Neutrophil (primary cell): ENCODE measurements at regions not wholly inside any gene's neighbourhood (a gene's known extent, or its start where the extent isn't known, plus 50 kb on each side); places are given as distances from the start of the nearest gene placed in this dataset.

Experiments
- H3K27ac ChIP-seq: fragments of 200-600 bp; sonication (generic); 2 replicates; pipeline ENCODE4 v1.5.1; 2016; ENCODE audit warnings: mild to moderate bottlenecking, moderate library complexity
- H3K27me3 ChIP-seq: fragments of 200-600 bp; sonication (generic); 2 replicates; pipeline ENCODE4 v1.6.0; 2016; ENCODE audit warnings: mild to moderate bottlenecking
- H3K36me3 ChIP-seq: fragments of 200-600 bp; sonication (generic); 2 replicates; pipeline ENCODE4 v1.5.1; 2017
- H3K4me1 ChIP-seq, 2 experiments: fragments of 200-600 bp in 1 of 2; sonication (generic) in 1 of 2; 1 replicate in 1 of 2; 2 replicates in 1 of 2; pipeline versions ENCODE4 v1.5.1 to v1.6.1; 2013 to 2016; ENCODE audit warnings: low read depth in 1 of 2, low read length in 1 of 2, mild to moderate bottlenecking in 1 of 2, moderate library complexity in 1 of 2; ENCODE audit not compliant: control insufficient read depth in 1 of 2, insufficient read depth in 1 of 2
- H3K4me3 ChIP-seq, 2 experiments: fragments of 200-600 bp in 1 of 2; sonication (generic) in 1 of 2; 1 replicate in 1 of 2; 2 replicates in 1 of 2; pipeline ENCODE4 v1.5.1; 2013 to 2016; ENCODE audit warnings: low read depth in 1 of 2, low read length in 1 of 2, mild to moderate bottlenecking in 1 of 2, moderate library complexity in 1 of 2
- H3K9me3 ChIP-seq: fragments of 200-600 bp; sonication (generic); 2 replicates; pipeline ENCODE4 v1.5.1; 2016
- CTCF ChIP-seq: fragments of 200-600 bp; sonication (generic); IDR thresholded peaks from 2 replicates; pipeline ENCODE4 v1.5.1; 2016; ENCODE audit warnings: antibody characterized with exemption

- Histone ChIP-seq H3K27me3 (no peaks in the 10 kb centered on the region), H3K4me3 (no peak overlapping the region), H3K36me3 (no peaks in the 10 kb centered on the region), H3K9me3 (no peaks in the 10 kb centered on the region), H3K27ac (no peak overlapping the region), H3K4me1 (no peaks in the 10 kb centered on the region)
- no peak for TF ChIP-seq CTCF
These were observed 985.0 kb downstream of the BCL11A start for GRCh38 chr2:59568461-59568860.

- Histone ChIP-seq H3K27ac (no peak overlapping the region), H3K9me3 (no peaks in the 10 kb centered on the region), H3K36me3 (no peaks in the 10 kb centered on the region), H3K4me1 (no peaks in the 10 kb centered on the region), H3K4me3 (no peak overlapping the region), H3K27me3 (no peaks in the 10 kb centered on the region)
- no peak for TF ChIP-seq CTCF
These were observed 986.3 kb downstream of the BCL11A start for GRCh38 chr2:59567151-59567550.

- H3K9me3 ChIP-seq = no peaks in the 10 kb centered on the region
- no peaks in the 10 kb centered on the region for H3K36me3 ChIP-seq
- no peak for TF ChIP-seq CTCF
- no peaks in the 10 kb centered on the region for H3K27me3 ChIP-seq
- H3K27ac ChIP-seq = no peak overlapping the region
- H3K4me1 ChIP-seq = no peaks in the 10 kb centered on the region
- H3K4me3 ChIP-seq = no peak overlapping the region
These were observed 986.7 kb downstream of the BCL11A start for GRCh38 chr2:59566739-59567138.

GRCh38 chr2:59561281-59561680 lies 992.2 kb downstream of the BCL11A start:
- Histone ChIP-seq H3K9me3 (no peaks in the 10 kb centered on the region), H3K4me3 (no peak overlapping the region), H3K4me1 (no peaks in the 10 kb centered on the region), H3K36me3 (no peaks in the 10 kb centered on the region), H3K27ac (no peak overlapping the region), H3K27me3 (no peaks in the 10 kb centered on the region)
- no peak for TF ChIP-seq CTCF

GRCh38 chr2:59560769-59561168 lies 992.7 kb downstream of the BCL11A start:
- H3K9me3 ChIP-seq = no peaks in the 10 kb centered on the region

More at GRCh38 chr2:59560769-59561168, 992.7 kb downstream of the BCL11A start:
- no peak overlapping the region for H3K27ac ChIP-seq
- H3K27me3 ChIP-seq = no peaks in the 10 kb centered on the region
- no peaks in the 10 kb centered on the region for H3K36me3 ChIP-seq
- no peaks in the 10 kb centered on the region for H3K4me1 ChIP-seq
- TF ChIP-seq CTCF = no peak
- no peak overlapping the region for H3K4me3 ChIP-seq
